Mammary epithelial cell (primary cell): ENCODE measurements at regions not wholly inside any gene's neighbourhood (a gene's known extent, or its start where the extent isn't known, plus 50 kb on each side); places are given as distances from the start of the nearest gene placed in this dataset.

Experiments
- CTCF ChIP-seq, 2 donors: IDR thresholded peaks in 1 of 2; conservative IDR thresholded peaks in 1 of 2; 2 replicates each; pipeline ENCODE4 v1.5.1; 2011 to 2012; ENCODE audit warnings: inconsistent platforms in 2 of 2, low read length in 2 of 2, mild to moderate bottlenecking in 2 of 2, control low read depth in 1 of 2, low read depth in 1 of 2; ENCODE audit not compliant: insufficient read depth in 1 of 2; ENCODE audit errors: extremely low read depth in 1 of 2
- EZH2 ChIP-seq: IDR thresholded peaks from 2 replicates; pipeline ENCODE4 v1.6.1; 2012; ENCODE audit warnings: low read length, inconsistent platforms, borderline replicate concordance

DNA sequence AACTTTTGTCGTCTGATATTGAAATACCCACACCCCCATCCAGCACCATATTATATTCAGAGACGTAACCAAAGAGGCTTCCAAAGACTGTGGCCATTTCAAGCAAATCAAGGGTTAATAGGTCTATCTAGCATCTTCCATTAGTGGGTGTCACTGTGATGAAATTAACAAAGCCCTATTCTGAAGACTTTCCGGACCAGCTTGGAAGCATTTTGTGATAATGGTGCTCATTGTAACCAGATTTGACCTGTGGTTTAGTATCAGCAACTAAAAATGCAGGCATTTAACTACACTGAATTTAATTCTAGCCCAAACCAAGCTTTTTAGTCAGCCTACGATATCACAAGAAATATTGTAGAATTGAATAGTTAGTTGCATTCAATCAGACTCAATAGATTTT is 309.7 kb upstream of the TENM3 start:
- TF ChIP-seq CTCF (conservative IDR thresholded peaks at IDR 0.05 in 1 of 2, IDR thresholded peaks at IDR 0.05 in 1 of 2; ENCODE audit: extremely low read depth in 1 of 2, insufficient read depth in 1 of 2, low read depth in 1 of 2, low read length in 2 of 2) (no peak), EZH2 (no peak)
